GM18861 (cell line): ENCODE measurements at regions not wholly inside any gene's neighbourhood (a gene's known extent, or its start where the extent isn't known, plus 50 kb on each side); places are given as distances from the start of the nearest gene placed in this dataset.

Experiments used
- ATAC-seq: cut with Tn5 transposase; IDR thresholded peaks from one replicate; pipeline ENCODE4 v1.9.1; 2021; ENCODE audit not compliant: unreplicated experiment

DNA sequence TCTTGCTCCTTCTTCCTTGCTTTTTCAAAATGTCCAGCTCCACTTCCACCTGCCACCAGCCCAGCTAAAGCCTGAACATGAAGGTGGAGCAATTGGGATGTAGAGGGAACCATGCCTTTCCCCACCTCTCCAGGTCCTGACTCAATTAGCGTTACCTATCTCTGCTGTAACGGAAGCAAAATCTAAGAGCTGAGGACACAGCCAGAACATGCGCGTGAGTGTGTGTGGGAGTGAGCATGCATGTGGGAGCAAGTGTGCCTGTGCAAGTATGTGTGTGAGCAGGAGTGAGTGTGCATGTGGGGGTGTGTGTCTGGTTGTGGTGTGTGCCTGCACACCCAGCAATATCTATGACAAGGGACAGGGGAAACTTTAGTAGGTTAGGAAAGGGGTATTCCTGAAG, 364.5 kb downstream of the MID1IP1 start:
- no peak for ATAC-seq

DNA sequence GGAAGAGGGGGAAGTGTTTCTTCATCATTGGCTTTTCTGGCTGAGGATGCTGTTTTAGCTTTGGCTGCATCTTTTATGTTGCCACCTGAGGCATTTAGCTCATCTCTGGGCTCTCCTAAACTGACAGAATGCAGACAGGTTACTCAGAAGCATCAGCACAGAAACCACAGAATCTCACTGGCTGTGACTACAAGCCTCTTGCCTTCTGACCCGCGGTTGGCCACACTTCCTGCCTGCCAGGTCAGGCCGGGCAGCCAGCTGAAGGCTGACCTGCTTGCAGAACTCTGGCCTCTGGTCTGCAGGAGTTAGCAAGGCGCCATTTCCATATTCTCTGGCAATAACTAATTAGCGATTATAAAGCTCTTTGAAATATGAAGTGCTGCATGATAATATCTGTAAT, 366.5 kb downstream of the MID1IP1 start:
- ATAC-seq: peak; percentile 82

- no peak for ATAC-seq
Measured at GRCh38 chrX:39168609-39169008, 367.4 kb downstream of the MID1IP1 start.

DNA sequence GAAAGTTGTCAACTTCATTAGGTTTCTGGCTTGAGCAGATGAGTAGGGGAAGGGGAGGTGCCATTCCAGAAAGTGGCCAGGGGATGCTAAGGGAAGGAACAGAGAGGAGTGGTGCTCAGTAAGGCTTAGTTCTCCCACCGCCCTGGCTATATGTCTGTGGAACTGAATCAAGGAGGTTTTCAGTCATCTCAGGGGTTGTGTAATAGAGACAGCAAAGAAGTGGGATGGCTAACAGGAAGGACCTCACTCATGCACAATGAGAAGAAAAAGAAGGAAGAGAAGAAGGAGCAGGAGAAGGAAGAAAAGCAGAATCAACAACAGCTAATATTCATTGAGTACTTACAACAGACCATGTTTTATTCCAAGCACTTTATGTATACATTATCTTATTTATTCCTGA, 368.7 kb downstream of the MID1IP1 start:
- no peak for ATAC-seq

DNA sequence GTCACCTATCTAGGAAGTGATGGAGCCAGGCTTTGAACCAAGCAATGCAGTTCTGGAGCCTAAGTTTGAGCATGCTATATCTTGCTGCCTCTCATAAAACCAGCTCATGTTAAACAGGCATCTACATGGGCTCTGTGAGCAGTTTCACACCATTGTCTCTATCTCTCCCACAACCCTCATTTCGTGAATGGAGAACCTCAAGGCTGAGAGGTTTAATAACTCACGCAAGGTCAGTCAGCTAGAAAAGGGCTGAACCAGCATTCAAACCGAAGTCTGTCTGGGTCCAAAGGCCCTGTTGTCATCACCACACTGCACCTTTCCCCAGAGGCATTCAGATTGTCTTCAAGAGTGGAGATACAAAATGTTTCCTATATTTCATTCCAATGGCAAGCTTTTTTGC, 369.2 kb downstream of the MID1IP1 start:
- no peak for ATAC-seq

- no peak for ATAC-seq
Measured at GRCh38 chrX:39171686-39172085, 370.4 kb downstream of the MID1IP1 start.

DNA sequence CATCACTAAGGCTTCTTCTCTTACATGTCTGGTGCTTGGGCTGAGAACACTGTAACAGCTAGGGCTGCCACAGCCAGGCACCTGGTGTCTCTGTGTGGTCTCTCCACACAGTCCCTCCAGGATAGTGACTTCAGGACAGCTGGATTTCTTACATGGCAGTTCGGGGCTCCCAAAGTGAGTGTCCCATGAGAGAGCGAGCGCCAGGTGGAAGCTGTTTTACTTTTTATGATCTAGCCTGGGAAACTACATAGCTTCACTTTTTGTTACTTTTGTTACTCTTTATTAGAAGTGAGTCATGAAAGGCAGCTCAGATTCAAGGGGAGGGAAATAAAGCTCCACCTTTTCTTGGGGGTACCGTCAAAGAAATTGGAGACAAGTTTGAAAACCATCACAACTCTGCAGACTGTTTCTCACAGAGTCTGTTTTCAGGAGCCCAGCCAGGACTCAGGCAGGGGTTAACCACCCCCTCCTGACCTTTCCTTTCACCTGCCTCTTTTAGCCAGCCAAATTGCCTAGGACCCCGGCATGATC, 373.0 kb downstream of the MID1IP1 start:
- ATAC-seq: no peak

DNA sequence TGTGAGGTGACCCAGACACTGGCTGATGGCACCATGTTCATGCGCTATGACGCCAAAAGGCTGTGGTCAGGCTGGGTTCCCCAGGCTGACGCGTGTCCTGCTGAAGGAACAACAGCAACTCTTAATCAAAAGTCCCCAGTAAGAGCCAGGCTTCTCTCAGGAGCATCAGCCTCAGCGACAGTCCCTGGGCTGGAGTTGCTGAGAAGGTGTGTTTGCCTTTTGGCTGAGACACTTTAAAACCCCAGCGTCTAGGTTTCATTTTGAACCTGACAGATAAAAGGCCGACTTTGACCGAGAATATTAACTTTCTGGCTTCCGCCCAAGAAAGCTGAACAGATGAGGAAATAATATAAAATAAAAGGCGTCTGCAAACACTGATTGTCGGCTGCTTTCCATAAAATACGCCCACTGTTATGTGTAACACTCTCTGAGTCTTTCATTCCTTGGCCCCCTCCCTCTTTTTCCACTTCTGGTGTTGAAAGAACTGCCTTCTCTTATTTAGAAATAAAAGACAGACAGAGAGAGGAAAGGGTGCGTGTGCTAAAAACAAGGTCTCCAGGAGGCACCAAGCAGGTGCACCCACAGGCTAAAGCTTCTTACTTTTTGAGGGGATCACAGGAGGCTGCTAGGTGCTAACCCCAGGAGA, 373.6 kb downstream of the MID1IP1 start:
- ATAC-seq: no peak

GRCh38 chrX:39175418-39176057, 374.3 kb downstream of the MID1IP1 start:
- no peak for ATAC-seq

- ATAC-seq: no peak
Measured at GRCh38 chrX:39176105-39176504, 374.8 kb downstream of the MID1IP1 start.

DNA sequence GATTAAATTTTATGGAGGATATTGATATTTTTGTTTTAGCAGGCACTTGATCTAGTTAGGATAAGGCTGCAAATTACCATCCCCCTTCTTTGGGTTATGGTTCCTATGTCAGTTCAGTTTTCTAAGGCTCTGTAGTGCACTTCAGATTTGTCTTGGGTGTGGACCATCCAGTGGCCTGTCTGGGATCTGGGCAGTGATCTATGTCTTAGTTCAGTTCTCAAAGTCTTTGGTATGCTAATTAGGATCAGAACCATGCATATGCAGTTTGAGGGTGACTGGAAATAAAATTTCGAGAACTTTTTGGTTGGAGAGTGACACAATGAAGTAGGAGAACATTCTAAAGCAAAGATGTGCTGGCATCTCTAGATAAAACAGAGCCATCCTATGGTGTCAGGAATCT, 388.2 kb downstream of the MID1IP1 start:
- no peak for ATAC-seq

DNA sequence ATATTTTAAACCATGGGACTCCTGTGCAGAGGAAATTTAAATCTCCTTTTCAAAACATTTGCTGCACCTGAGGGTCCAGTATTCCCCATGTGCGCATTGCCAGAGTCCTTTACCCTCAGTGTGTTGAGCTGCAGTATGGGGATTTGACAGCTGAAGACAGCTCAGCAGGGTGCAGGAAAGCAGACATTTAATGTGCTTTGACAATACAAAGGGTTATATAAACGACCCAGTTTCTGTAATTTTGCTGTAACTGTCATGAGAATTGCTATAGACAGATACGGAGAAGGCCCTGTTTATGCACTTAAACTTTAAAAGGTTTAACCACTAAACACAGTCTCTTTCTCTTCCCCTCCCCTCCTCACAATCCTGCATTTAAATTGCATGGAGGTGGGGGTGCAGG, 393.4 kb downstream of the MID1IP1 start:
- ATAC-seq: no peak

DNA sequence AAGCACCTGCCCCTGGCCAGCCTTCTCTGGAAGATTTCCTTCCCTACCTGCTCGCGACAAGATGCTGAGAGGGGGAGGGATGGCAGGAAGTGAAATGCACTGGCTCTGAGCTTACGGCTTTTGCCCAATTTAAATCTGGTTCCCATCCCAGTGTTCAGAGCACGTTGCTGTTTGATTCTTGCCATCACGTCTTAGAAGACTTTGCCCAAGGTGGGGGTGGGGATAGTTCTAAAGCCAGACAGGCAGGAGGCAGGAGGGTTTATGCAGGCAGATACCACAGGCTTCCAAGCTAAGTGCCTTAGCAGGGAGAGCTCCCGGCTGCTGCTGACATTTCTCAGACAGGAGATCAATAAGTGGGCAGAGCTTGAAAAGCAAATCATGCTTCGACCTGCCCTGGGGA, 393.9 kb downstream of the MID1IP1 start:
- no peak for ATAC-seq

- peak; percentile 94 for ATAC-seq
Measured at GRCh38 chrX:39196192-39197102, 395.2 kb downstream of the MID1IP1 start.

- no peak for ATAC-seq
Measured at GRCh38 chrX:39199429-39199828, 398.2 kb downstream of the MID1IP1 start.

DNA sequence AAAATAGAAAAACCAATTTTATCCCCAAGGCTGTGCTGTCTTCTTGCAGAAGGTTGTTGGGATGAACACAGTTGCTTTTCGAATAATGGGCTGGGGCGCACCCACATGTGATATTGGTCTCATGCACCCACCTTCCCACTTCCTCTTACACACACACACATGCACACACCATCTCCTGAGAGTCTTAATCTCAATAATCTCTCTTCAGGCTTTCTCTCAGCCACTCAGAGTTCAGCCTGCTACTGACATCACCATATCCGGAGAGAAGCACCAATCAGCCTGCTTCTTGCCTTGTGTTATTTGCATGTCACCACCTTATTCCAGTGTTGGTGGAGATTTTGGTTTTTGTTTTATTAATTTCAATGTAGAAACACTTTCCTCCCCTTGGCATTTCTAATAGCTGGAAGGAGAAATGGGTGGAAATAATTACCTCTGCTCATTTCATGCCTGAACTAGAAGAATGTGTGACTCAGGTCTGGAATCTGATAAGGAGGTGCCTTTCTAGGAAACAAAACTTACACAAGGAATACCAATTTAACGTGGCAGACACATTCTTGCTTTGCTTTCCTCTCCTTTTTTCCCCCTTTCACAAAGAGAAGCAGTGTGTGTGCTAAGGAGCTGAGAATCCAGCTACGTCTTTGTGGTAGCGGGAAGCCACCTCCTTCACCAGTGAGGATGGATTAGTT, 400.2 kb downstream of the MID1IP1 start:
- no peak for ATAC-seq

- no peak for ATAC-seq
Measured at GRCh38 chrX:39202641-39203040, 401.4 kb downstream of the MID1IP1 start.

- no peak for ATAC-seq
Measured at GRCh38 chrX:39203427-39203826, 402.2 kb downstream of the MID1IP1 start.

GRCh38 chrX:39204353-39204752, 403.1 kb downstream of the MID1IP1 start:
- ATAC-seq: no peak

GRCh38 chrX:39204945-39205344, 403.7 kb downstream of the MID1IP1 start:
- no peak for ATAC-seq

DNA sequence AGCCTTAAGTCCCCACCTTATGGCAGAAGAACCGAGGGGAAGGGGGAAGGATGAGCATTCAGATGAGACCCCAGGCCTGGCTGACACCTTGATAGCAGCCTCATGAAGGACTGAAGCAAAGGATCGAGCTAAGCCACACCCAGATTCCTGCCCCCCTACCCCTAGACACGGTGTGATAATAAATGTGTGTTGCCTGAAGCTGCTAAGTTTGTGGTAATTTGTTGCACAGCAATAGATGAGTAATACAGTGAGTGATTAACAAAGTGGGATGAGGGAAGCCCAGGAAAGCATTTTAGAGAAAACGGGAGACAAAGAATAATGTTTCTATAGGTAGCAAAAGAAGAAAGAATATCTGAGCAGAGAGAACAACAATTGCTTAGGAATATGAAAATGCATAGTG, 404.2 kb downstream of the MID1IP1 start:
- ATAC-seq: no peak
